IMR-90 (cell line): ENCODE measurements at regions not wholly inside any gene's neighbourhood (a gene's known extent, or its start where the extent isn't known, plus 50 kb on each side); places are given as distances from the start of the nearest gene placed in this dataset.

ENCODE experiments used
- ATAC-seq: fragments of 200-7000 bp; cut with Tn5 transposase; 2 replicates; pipeline ENCODE4 v1.9.1; 2020; ENCODE audit warnings: low read depth, mild to moderate bottlenecking, moderate library complexity
- BruUV-seq: library from RNA; stranded (reverse); fragments of 400-500 nt; replicated peaks from 2 replicates; lab custom pipeline; 2021; lab: Mats Ljungman, UMichigan
- CTCF ChIA-PET: fragments of 300-600 bp; formaldehyde crosslinking; extraction: SDS; loops from one replicate; lab custom pipeline; 2021; ENCODE audit warnings: antibody characterized with exemption; lab: Yijun Ruan, JAX
- POLR2A ChIA-PET: fragments of 300-600 bp; sonication (Branson Sonifier 250); formaldehyde crosslinking; loops from one replicate; lab custom pipeline; 2022; ENCODE audit warnings: antibody characterized with exemption; ENCODE audit not compliant: unreplicated experiment; lab: Charles Lee
- DNase-seq: peaks from one replicate; pipeline ENCODE4 v3.0.0; 2013
- H2AFZ ChIP-seq: replicated peaks from 2 replicates; pipeline ENCODE3; 2013; ENCODE audit warnings: low read length, mild to moderate bottlenecking; ENCODE audit not compliant: poor library complexity
- H2AK5ac ChIP-seq: 2 replicates; pipeline ENCODE4 v1.6.1; 2013; ENCODE audit warnings: low read depth, low read length, inconsistent platforms
- H2AK9ac ChIP-seq: replicated peaks from 2 replicates; pipeline ENCODE3; 2013; ENCODE audit warnings: mild to moderate bottlenecking, low read depth, low read length, moderate library complexity; ENCODE audit not compliant: poor library complexity
- H2BK120ac ChIP-seq: 2 replicates; pipeline ENCODE4 v1.6.1; 2013; ENCODE audit warnings: low read depth, low read length, inconsistent platforms
- H2BK15ac ChIP-seq: 3 replicates; pipeline ENCODE4 v1.6.1; 2013; ENCODE audit warnings: low read depth, low read length, inconsistent platforms
- H2BK20ac ChIP-seq: 2 replicates; pipeline ENCODE4 v1.6.1; 2013; ENCODE audit warnings: low read depth, mild to moderate bottlenecking, inconsistent platforms, low read length, moderate library complexity
- H2BK5ac ChIP-seq: 2 replicates; pipeline ENCODE4 v1.6.1; 2013; ENCODE audit warnings: mild to moderate bottlenecking, low read depth, low read length, inconsistent platforms; ENCODE audit not compliant: poor library complexity, severe bottlenecking
- H3K14ac ChIP-seq: replicated peaks from 2 replicates; pipeline ENCODE4 v1.6.1; 2013; ENCODE audit warnings: low read depth, low read length, inconsistent platforms
- H3K18ac ChIP-seq: 2 replicates; pipeline ENCODE4 v1.6.1; 2013; ENCODE audit warnings: low read depth, low read length, control low read depth
- H3K23ac ChIP-seq: 2 replicates; pipeline ENCODE4 v1.6.1; 2013; ENCODE audit warnings: low read depth, low read length, inconsistent platforms
- H3K27ac ChIP-seq: 2 replicates; pipeline ENCODE4 v1.5.1; 2013; ENCODE audit warnings: mild to moderate bottlenecking, control low read depth, low read length; ENCODE audit not compliant: insufficient read depth
- H3K27me3 ChIP-seq: 2 replicates; pipeline ENCODE4 v1.6.1; 2013; ENCODE audit warnings: low read length; ENCODE audit not compliant: control insufficient read depth, insufficient read depth
- H3K36me3 ChIP-seq: 2 replicates; pipeline ENCODE4 v1.6.1; 2013; ENCODE audit warnings: low read length, mixed read lengths; ENCODE audit not compliant: control insufficient read depth, insufficient read depth
- H3K4ac ChIP-seq: 2 replicates; pipeline ENCODE4 v1.6.1; 2013; ENCODE audit warnings: low read depth, low read length, inconsistent platforms
- H3K4me1 ChIP-seq: 2 replicates; pipeline ENCODE4 v1.6.1; 2013; ENCODE audit warnings: low read length, mixed read lengths; ENCODE audit not compliant: control insufficient read depth, insufficient read depth
- H3K4me2 ChIP-seq: 2 replicates; pipeline ENCODE4 v1.6.1; 2013; ENCODE audit warnings: low read depth, mild to moderate bottlenecking, control low read depth, low read length, moderate library complexity
- H3K4me3 ChIP-seq: 2 replicates; pipeline ENCODE4 v1.5.1; 2013; ENCODE audit warnings: low read depth, mild to moderate bottlenecking, control low read depth, low read length, moderate library complexity; ENCODE audit not compliant: insufficient read depth
- H3K56ac ChIP-seq: 2 replicates; pipeline ENCODE4 v1.6.1; 2013; ENCODE audit warnings: low read length, inconsistent platforms; ENCODE audit not compliant: insufficient read depth; ENCODE audit errors: extremely low read depth
- H3K79me1 ChIP-seq, 2 experiments: 2 replicates each; pipeline ENCODE4 v1.6.1; 2013; ENCODE audit warnings: low read length in 2 of 2, inconsistent platforms in 1 of 2, low read depth in 1 of 2
- H3K9ac ChIP-seq: 2 replicates; pipeline ENCODE4 v1.6.1; 2013; ENCODE audit warnings: low read depth, low read length, control low read depth
- H3K9me1 ChIP-seq: 2 replicates; pipeline ENCODE4 v1.6.1; 2013; ENCODE audit warnings: low read length, inconsistent platforms; ENCODE audit not compliant: insufficient read depth
- H3K9me3 ChIP-seq: 2 replicates; pipeline ENCODE4 v1.6.1; 2013; ENCODE audit warnings: low read length; ENCODE audit not compliant: control insufficient read depth, insufficient read depth
- H4K20me1 ChIP-seq: 2 replicates; pipeline ENCODE4 v1.6.1; 2013; ENCODE audit warnings: low read length, inconsistent platforms; ENCODE audit not compliant: insufficient read depth
- H4K5ac ChIP-seq: 2 replicates; pipeline ENCODE4 v1.6.1; 2013; ENCODE audit warnings: mild to moderate bottlenecking, low read depth, low read length, control low read depth
- H4K8ac ChIP-seq, 2 experiments: 2 replicates each; pipeline ENCODE4 v1.6.1; 2013; ENCODE audit warnings: low read depth in 2 of 2, low read length in 2 of 2, control low read depth in 1 of 2, inconsistent platforms in 1 of 2
- H4K91ac ChIP-seq: 2 replicates; pipeline ENCODE4 v1.6.1; 2013; ENCODE audit warnings: low read depth, low read length, inconsistent platforms; ENCODE audit not compliant: insufficient read depth
- BHLHE40 ChIP-seq: fragments of 150-350 bp; IDR thresholded peaks from 2 replicates; pipeline ENCODE4 v1.6.1; 2016; ENCODE audit warnings: mild to moderate bottlenecking, low read depth, low read length
- CEBPB ChIP-seq: IDR thresholded peaks from 2 replicates; pipeline ENCODE4 v1.6.1; 2012; ENCODE audit warnings: low read depth, low read length, improper control_type of control experiment
- CHD1 ChIP-seq: IDR thresholded peaks from 2 replicates; pipeline ENCODE4 v1.6.1; 2012; ENCODE audit warnings: low read depth, low read length, improper control_type of control experiment
- FOS ChIP-seq: fragments of 150-350 bp; IDR thresholded peaks from 2 replicates; pipeline ENCODE4 v1.6.1; 2016; ENCODE audit warnings: low read depth, low read length
- MAFK ChIP-seq: IDR thresholded peaks from 2 replicates; pipeline ENCODE4 v1.6.1; 2012; ENCODE audit warnings: low read depth, low read length, improper control_type of control experiment
- MAZ ChIP-seq: IDR thresholded peaks from 2 replicates; pipeline ENCODE4 v1.6.1; 2012; ENCODE audit warnings: low read depth, mild to moderate bottlenecking, low read length, improper control_type of control experiment, moderate library complexity, borderline replicate concordance
- MXI1 ChIP-seq: IDR thresholded peaks from 2 replicates; pipeline ENCODE4 v1.6.1; 2012; ENCODE audit warnings: low read depth, mild to moderate bottlenecking, low read length, moderate library complexity, borderline replicate concordance
- NFE2L2 ChIP-seq: fragments of 150-350 bp; IDR thresholded peaks from 2 replicates; pipeline ENCODE4 v1.6.1; 2016; ENCODE audit warnings: low read depth, mild to moderate bottlenecking, low read length
- POLR2A ChIP-seq: IDR thresholded peaks from 2 replicates; pipeline ENCODE4 v1.6.1; 2012; ENCODE audit warnings: mild to moderate bottlenecking, low read depth, low read length
- RAD21 ChIP-seq: IDR thresholded peaks from 2 replicates; pipeline ENCODE4 v1.6.1; 2012; ENCODE audit warnings: low read length, improper control_type of control experiment
- RCOR1 ChIP-seq: IDR thresholded peaks from 2 replicates; pipeline ENCODE4 v1.6.1; 2012; ENCODE audit warnings: mild to moderate bottlenecking, low read length, improper control_type of control experiment; ENCODE audit not compliant: insufficient replicate concordance
- RFX5 ChIP-seq: IDR thresholded peaks from 2 replicates; pipeline ENCODE4 v1.8.0; 2012; ENCODE audit warnings: low read depth, mild to moderate bottlenecking, low read length, moderate library complexity
- SMC3 ChIP-seq: fragments of 150-350 bp; IDR thresholded peaks from 2 replicates; pipeline ENCODE4 v1.6.1; 2016; ENCODE audit warnings: low read depth, mild to moderate bottlenecking, antibody characterized with exemption, low read length, moderate library complexity
- dilution Hi-C: fragments of 300-500 bp; cut with HindIII; formaldehyde crosslinking; loops from one replicate; pipeline ENCODE4 v1.14.3; 2018; ENCODE audit warnings: low sequenced_read_pairs; ENCODE audit not compliant: unreplicated experiment
- in situ Hi-C: fragments of 300-500 bp; cut with MboI; formaldehyde crosslinking; loops from 3 replicates; pipeline ENCODE4 v1.14.3; 2019; ENCODE audit warnings: low sequenced_read_pairs, inconsistent platforms, mixed read lengths
- intact Hi-C: fragments of 100-400 bp; cut with micrococcal nuclease; formaldehyde crosslinking; loops from 2 replicates; pipeline ENCODE4 v1.10.0; 2022
- TF ChIP-seq, protein P1 (sequence below): fragments of 150-350 bp; IDR thresholded peaks from 2 replicates; pipeline ENCODE4 v1.6.1; 2017; ENCODE audit warnings: mild to moderate bottlenecking, antibody characterized with exemption, low read length, low read depth
- TF ChIP-seq, protein P2 (sequence below): conservative IDR thresholded peaks from 2 replicates; pipeline ENCODE4 v1.5.1; 2012; ENCODE audit warnings: mild to moderate bottlenecking, low read depth, low read length, improper control_type of control experiment
- TF ChIP-seq, protein P3 (sequence below): fragments of 150-350 bp; IDR thresholded peaks from 2 replicates; pipeline ENCODE4 v1.6.1; 2016; ENCODE audit warnings: low read depth, mild to moderate bottlenecking, low read length, moderate library complexity, borderline replicate concordance

DNA sequence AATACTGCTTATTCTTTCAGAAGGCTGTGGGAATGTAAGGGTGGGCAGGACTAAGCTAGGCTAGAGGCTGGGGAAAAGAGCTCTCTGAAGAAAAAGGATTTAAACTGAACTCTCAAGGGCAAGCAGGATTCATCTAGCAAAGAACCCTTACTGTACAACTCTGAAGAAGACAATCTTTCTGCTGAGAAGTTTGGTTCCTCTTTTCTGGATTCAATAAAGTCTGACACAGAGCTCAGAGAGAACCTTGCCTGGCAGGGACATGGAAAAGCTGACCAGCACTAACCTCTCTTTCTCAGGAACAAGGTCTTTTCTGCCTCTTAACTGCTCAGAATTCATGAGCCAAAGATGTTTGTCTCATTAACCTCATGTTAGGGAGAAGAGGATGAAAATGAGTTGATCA, 388.4 kb upstream of the DDI1 start:
- Histone ChIP-seq H4K91ac (no peak overlapping the region), H3K9me1 (peaks cover 3% of the 10 kb centered on the region; the same call in 1 of the 2 replicates), H3K36me3 (no peaks in the 10 kb centered on the region), H2BK15ac (no peak overlapping the region), H4K5ac (no peak overlapping the region), H3K79me1 (no peaks in the 10 kb centered on the region), H2BK5ac (no peak overlapping the region), H2AK5ac (no peak overlapping the region), H3K4me2 (no peak overlapping the region), H3K56ac (no peak overlapping the region), H3K18ac (peak overlapping the region; percentile 35; the same call in 1 of the 2 replicates), H2AFZ (no peak overlapping the region), H3K23ac (no peak overlapping the region), H2AK9ac (no peak overlapping the region), H3K14ac (no peak overlapping the region), H3K27ac (no peak overlapping the region), H3K4me3 (no peak overlapping the region), H4K8ac (no peak overlapping the region), H3K27me3 (no peaks in the 10 kb centered on the region), H3K9ac (no peak overlapping the region), H2BK20ac (no peak overlapping the region; the same call in none of the 2 replicates), H4K20me1 (no peaks in the 10 kb centered on the region), H3K4ac (no peak overlapping the region), H3K9me3 (peaks cover 11% of the 10 kb centered on the region), H3K4me1 (peaks cover 1% of the 10 kb centered on the region; the same call in 1 of the 2 replicates), H2BK120ac (no peak overlapping the region)
- POLR2A ChIA-PET: interaction anchor here (0.7 kb wide), 1 partner anchor 28 kb away, joined by 3 read pairs; no protein-coding TSS in a partner anchor
- CTCF ChIA-PET: no interaction called here
- no peak for DNase-seq
- in situ Hi-C loops: no loop called here
- no TSS peak for BruUV-seq
- dilution Hi-C loops: no loop called here
- TF ChIP-seq, protein P1, sequence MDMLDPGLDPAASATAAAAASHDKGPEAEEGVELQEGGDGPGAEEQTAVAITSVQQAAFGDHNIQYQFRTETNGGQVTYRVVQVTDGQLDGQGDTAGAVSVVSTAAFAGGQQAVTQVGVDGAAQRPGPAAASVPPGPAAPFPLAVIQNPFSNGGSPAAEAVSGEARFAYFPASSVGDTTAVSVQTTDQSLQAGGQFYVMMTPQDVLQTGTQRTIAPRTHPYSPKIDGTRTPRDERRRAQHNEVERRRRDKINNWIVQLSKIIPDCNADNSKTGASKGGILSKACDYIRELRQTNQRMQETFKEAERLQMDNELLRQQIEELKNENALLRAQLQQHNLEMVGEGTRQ: no peak
- TF ChIP-seq MAZ: no peak
- TF ChIP-seq NFE2L2: no peak
- TF ChIP-seq, protein P2, sequence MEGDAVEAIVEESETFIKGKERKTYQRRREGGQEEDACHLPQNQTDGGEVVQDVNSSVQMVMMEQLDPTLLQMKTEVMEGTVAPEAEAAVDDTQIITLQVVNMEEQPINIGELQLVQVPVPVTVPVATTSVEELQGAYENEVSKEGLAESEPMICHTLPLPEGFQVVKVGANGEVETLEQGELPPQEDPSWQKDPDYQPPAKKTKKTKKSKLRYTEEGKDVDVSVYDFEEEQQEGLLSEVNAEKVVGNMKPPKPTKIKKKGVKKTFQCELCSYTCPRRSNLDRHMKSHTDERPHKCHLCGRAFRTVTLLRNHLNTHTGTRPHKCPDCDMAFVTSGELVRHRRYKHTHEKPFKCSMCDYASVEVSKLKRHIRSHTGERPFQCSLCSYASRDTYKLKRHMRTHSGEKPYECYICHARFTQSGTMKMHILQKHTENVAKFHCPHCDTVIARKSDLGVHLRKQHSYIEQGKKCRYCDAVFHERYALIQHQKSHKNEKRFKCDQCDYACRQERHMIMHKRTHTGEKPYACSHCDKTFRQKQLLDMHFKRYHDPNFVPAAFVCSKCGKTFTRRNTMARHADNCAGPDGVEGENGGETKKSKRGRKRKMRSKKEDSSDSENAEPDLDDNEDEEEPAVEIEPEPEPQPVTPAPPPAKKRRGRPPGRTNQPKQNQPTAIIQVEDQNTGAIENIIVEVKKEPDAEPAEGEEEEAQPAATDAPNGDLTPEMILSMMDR: no peak
- TF ChIP-seq RCOR1: no peak
- no peak for TF ChIP-seq RFX5
- TF ChIP-seq MXI1: no peak
- no peak for TF ChIP-seq MAFK
- no peak for TF ChIP-seq SMC3
- TF ChIP-seq CEBPB: no peak
- TF ChIP-seq RAD21: no peak
- TF ChIP-seq, protein P3, sequence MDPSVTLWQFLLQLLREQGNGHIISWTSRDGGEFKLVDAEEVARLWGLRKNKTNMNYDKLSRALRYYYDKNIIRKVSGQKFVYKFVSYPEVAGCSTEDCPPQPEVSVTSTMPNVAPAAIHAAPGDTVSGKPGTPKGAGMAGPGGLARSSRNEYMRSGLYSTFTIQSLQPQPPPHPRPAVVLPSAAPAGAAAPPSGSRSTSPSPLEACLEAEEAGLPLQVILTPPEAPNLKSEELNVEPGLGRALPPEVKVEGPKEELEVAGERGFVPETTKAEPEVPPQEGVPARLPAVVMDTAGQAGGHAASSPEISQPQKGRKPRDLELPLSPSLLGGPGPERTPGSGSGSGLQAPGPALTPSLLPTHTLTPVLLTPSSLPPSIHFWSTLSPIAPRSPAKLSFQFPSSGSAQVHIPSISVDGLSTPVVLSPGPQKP: no peak
- no peak for TF ChIP-seq POLR2A
- no peak for TF ChIP-seq BHLHE40
- TF ChIP-seq FOS: no peak
- no peak for TF ChIP-seq CHD1
- intact Hi-C loops: no loop called here
- no peak for ATAC-seq
